IMR-90 (cell line): ENCODE measurements at regions not wholly inside any gene's neighbourhood (a gene's known extent, or its start where the extent isn't known, plus 50 kb on each side); places are given as distances from the start of the nearest gene placed in this dataset.

ENCODE experiments used
- ATAC-seq: fragments of 200-7000 bp; cut with Tn5 transposase; 2 replicates; pipeline ENCODE4 v1.9.1; 2020; ENCODE audit warnings: low read depth, mild to moderate bottlenecking, moderate library complexity
- BruUV-seq: library from RNA; stranded (reverse); fragments of 400-500 nt; replicated peaks from 2 replicates; lab custom pipeline; 2021; lab: Mats Ljungman, UMichigan
- CTCF ChIA-PET: fragments of 300-600 bp; formaldehyde crosslinking; extraction: SDS; loops from one replicate; lab custom pipeline; 2021; ENCODE audit warnings: antibody characterized with exemption; lab: Yijun Ruan, JAX
- POLR2A ChIA-PET: fragments of 300-600 bp; sonication (Branson Sonifier 250); formaldehyde crosslinking; loops from one replicate; lab custom pipeline; 2022; ENCODE audit warnings: antibody characterized with exemption; ENCODE audit not compliant: unreplicated experiment; lab: Charles Lee
- DNase-seq: peaks from one replicate; pipeline ENCODE4 v3.0.0; 2013
- H2AFZ ChIP-seq: replicated peaks from 2 replicates; pipeline ENCODE3; 2013; ENCODE audit warnings: low read length, mild to moderate bottlenecking; ENCODE audit not compliant: poor library complexity
- H2AK5ac ChIP-seq: 2 replicates; pipeline ENCODE4 v1.6.1; 2013; ENCODE audit warnings: low read depth, low read length, inconsistent platforms
- H2AK9ac ChIP-seq: replicated peaks from 2 replicates; pipeline ENCODE3; 2013; ENCODE audit warnings: mild to moderate bottlenecking, low read depth, low read length, moderate library complexity; ENCODE audit not compliant: poor library complexity
- H2BK120ac ChIP-seq: 2 replicates; pipeline ENCODE4 v1.6.1; 2013; ENCODE audit warnings: low read depth, low read length, inconsistent platforms
- H2BK15ac ChIP-seq: 3 replicates; pipeline ENCODE4 v1.6.1; 2013; ENCODE audit warnings: low read depth, low read length, inconsistent platforms
- H2BK20ac ChIP-seq: 2 replicates; pipeline ENCODE4 v1.6.1; 2013; ENCODE audit warnings: low read depth, mild to moderate bottlenecking, inconsistent platforms, low read length, moderate library complexity
- H2BK5ac ChIP-seq: 2 replicates; pipeline ENCODE4 v1.6.1; 2013; ENCODE audit warnings: mild to moderate bottlenecking, low read depth, low read length, inconsistent platforms; ENCODE audit not compliant: poor library complexity, severe bottlenecking
- H3K14ac ChIP-seq: replicated peaks from 2 replicates; pipeline ENCODE4 v1.6.1; 2013; ENCODE audit warnings: low read depth, low read length, inconsistent platforms
- H3K18ac ChIP-seq: 2 replicates; pipeline ENCODE4 v1.6.1; 2013; ENCODE audit warnings: low read depth, low read length, control low read depth
- H3K23ac ChIP-seq: 2 replicates; pipeline ENCODE4 v1.6.1; 2013; ENCODE audit warnings: low read depth, low read length, inconsistent platforms
- H3K27ac ChIP-seq: 2 replicates; pipeline ENCODE4 v1.5.1; 2013; ENCODE audit warnings: mild to moderate bottlenecking, control low read depth, low read length; ENCODE audit not compliant: insufficient read depth
- H3K27me3 ChIP-seq: 2 replicates; pipeline ENCODE4 v1.6.1; 2013; ENCODE audit warnings: low read length; ENCODE audit not compliant: control insufficient read depth, insufficient read depth
- H3K36me3 ChIP-seq: 2 replicates; pipeline ENCODE4 v1.6.1; 2013; ENCODE audit warnings: low read length, mixed read lengths; ENCODE audit not compliant: control insufficient read depth, insufficient read depth
- H3K4ac ChIP-seq: 2 replicates; pipeline ENCODE4 v1.6.1; 2013; ENCODE audit warnings: low read depth, low read length, inconsistent platforms
- H3K4me1 ChIP-seq: 2 replicates; pipeline ENCODE4 v1.6.1; 2013; ENCODE audit warnings: low read length, mixed read lengths; ENCODE audit not compliant: control insufficient read depth, insufficient read depth
- H3K4me2 ChIP-seq: 2 replicates; pipeline ENCODE4 v1.6.1; 2013; ENCODE audit warnings: low read depth, mild to moderate bottlenecking, control low read depth, low read length, moderate library complexity
- H3K4me3 ChIP-seq: 2 replicates; pipeline ENCODE4 v1.5.1; 2013; ENCODE audit warnings: low read depth, mild to moderate bottlenecking, control low read depth, low read length, moderate library complexity; ENCODE audit not compliant: insufficient read depth
- H3K56ac ChIP-seq: 2 replicates; pipeline ENCODE4 v1.6.1; 2013; ENCODE audit warnings: low read length, inconsistent platforms; ENCODE audit not compliant: insufficient read depth; ENCODE audit errors: extremely low read depth
- H3K79me1 ChIP-seq, 2 experiments: 2 replicates each; pipeline ENCODE4 v1.6.1; 2013; ENCODE audit warnings: low read length in 2 of 2, inconsistent platforms in 1 of 2, low read depth in 1 of 2
- H3K9ac ChIP-seq: 2 replicates; pipeline ENCODE4 v1.6.1; 2013; ENCODE audit warnings: low read depth, low read length, control low read depth
- H3K9me1 ChIP-seq: 2 replicates; pipeline ENCODE4 v1.6.1; 2013; ENCODE audit warnings: low read length, inconsistent platforms; ENCODE audit not compliant: insufficient read depth
- H3K9me3 ChIP-seq: 2 replicates; pipeline ENCODE4 v1.6.1; 2013; ENCODE audit warnings: low read length; ENCODE audit not compliant: control insufficient read depth, insufficient read depth
- H4K20me1 ChIP-seq: 2 replicates; pipeline ENCODE4 v1.6.1; 2013; ENCODE audit warnings: low read length, inconsistent platforms; ENCODE audit not compliant: insufficient read depth
- H4K5ac ChIP-seq: 2 replicates; pipeline ENCODE4 v1.6.1; 2013; ENCODE audit warnings: mild to moderate bottlenecking, low read depth, low read length, control low read depth
- H4K8ac ChIP-seq, 2 experiments: 2 replicates each; pipeline ENCODE4 v1.6.1; 2013; ENCODE audit warnings: low read depth in 2 of 2, low read length in 2 of 2, control low read depth in 1 of 2, inconsistent platforms in 1 of 2
- H4K91ac ChIP-seq: 2 replicates; pipeline ENCODE4 v1.6.1; 2013; ENCODE audit warnings: low read depth, low read length, inconsistent platforms; ENCODE audit not compliant: insufficient read depth
- CTCF ChIP-seq: conservative IDR thresholded peaks from 2 replicates; pipeline ENCODE4 v1.5.1; 2012; ENCODE audit warnings: mild to moderate bottlenecking, low read depth, low read length, improper control_type of control experiment
- POLR2A ChIP-seq: IDR thresholded peaks from 2 replicates; pipeline ENCODE4 v1.6.1; 2012; ENCODE audit warnings: mild to moderate bottlenecking, low read depth, low read length
- WGBS, 2 experiments: methylation state at CpG; one replicate each; pipeline versions ENCODE4 v1.1.5 to v1.1.7; 2013; ENCODE audit warnings: missing lambda C conversion rate in 2 of 2; ENCODE audit not compliant: insufficient read length in 1 of 2; ENCODE audit errors: extremely low coverage in 2 of 2; 5-methylcytosine and 5-hydroxymethylcytosine counted together
- dilution Hi-C: fragments of 300-500 bp; cut with HindIII; formaldehyde crosslinking; loops from one replicate; pipeline ENCODE4 v1.14.3; 2018; ENCODE audit warnings: low sequenced_read_pairs; ENCODE audit not compliant: unreplicated experiment
- in situ Hi-C: fragments of 300-500 bp; cut with MboI; formaldehyde crosslinking; loops from 3 replicates; pipeline ENCODE4 v1.14.3; 2019; ENCODE audit warnings: low sequenced_read_pairs, inconsistent platforms, mixed read lengths
- intact Hi-C: fragments of 100-400 bp; cut with micrococcal nuclease; formaldehyde crosslinking; loops from 2 replicates; pipeline ENCODE4 v1.10.0; 2022

GRCh38 chr5:142441616-142442015 lies 116.8 kb upstream of the SPRY4 start:
- peak overlapping the region; percentile 62; the same call in 1 of the 2 replicates for H2BK120ac ChIP-seq
- peak overlapping the region; percentile 68 for H2AK9ac ChIP-seq
- H3K36me3 ChIP-seq = no peaks in the 10 kb centered on the region
- H3K18ac ChIP-seq = no peak overlapping the region
- peak; percentile 33 for DNase-seq
- peak overlapping the region; percentile 80 for H2AFZ ChIP-seq
- H3K9ac ChIP-seq = peak overlapping the region; percentile 15; the same call in 1 of the 2 replicates
- H3K27me3 ChIP-seq = no peaks in the 10 kb centered on the region
- peak overlapping the region; percentile 1; the same call in 1 of the 2 replicates for H3K4ac ChIP-seq
- CTCF ChIA-PET = no interaction called here
- no peak overlapping the region for H3K4me3 ChIP-seq
- no peak overlapping the region for H3K56ac ChIP-seq
- peak overlapping the region; percentile 74 for H3K14ac ChIP-seq
- H2BK20ac ChIP-seq = peak overlapping the region; percentile 34; the same call in 1 of the 2 replicates
- H3K4me1 ChIP-seq = peaks cover 14% of the 10 kb centered on the region
- intact Hi-C loops (loop anchor here (10.0 kb wide), 1 partner anchor 103 kb away; no protein-coding TSS in a partner anchor), in situ Hi-C loops (no loop called here), dilution Hi-C loops (no loop called here)
- H3K79me1 ChIP-seq = peaks cover 0 to 24% of the 10 kb centered on the region in 2 experiments
- ATAC-seq = no peak
- no peak overlapping the region for H4K91ac ChIP-seq
- no peak overlapping the region for H3K27ac ChIP-seq
- BruUV-seq = no TSS peak
- H3K9me1 ChIP-seq = peaks cover 24% of the 10 kb centered on the region
- H4K5ac ChIP-seq = no peak overlapping the region
- peak overlapping the region; percentile 36; the same call in 1 of the 3 replicates for H2BK15ac ChIP-seq
- peak overlapping the region; percentile 51 for H2AK5ac ChIP-seq
- H4K20me1 ChIP-seq = no peaks in the 10 kb centered on the region
- H2BK5ac ChIP-seq = no peak overlapping the region
- POLR2A ChIA-PET = interaction anchor here (1.1 kb wide), 1 partner anchor 114 kb away, joined by 4 read pairs; no protein-coding TSS in a partner anchor
- H4K8ac ChIP-seq = peak overlapping the region in 1 of 2 experiments; percentile 59; a peak in 1 of 4 replicates
- 0 out of 2 replicates have a peak overlapping the region, but pooled peaks have one; percentile 25 for H3K23ac ChIP-seq
- TF ChIP-seq CTCF = 0 out of 2 replicates have a peak, but pooled peaks have one; percentile 9
- TF ChIP-seq POLR2A = no peak
- no peaks in the 10 kb centered on the region for H3K9me3 ChIP-seq
- 80% methylated on average over 1 of the region's 12 CpGs; no CpG with 5 or more reads in 1 of the 2 experiments for WGBS, 2 experiments
- H3K4me2 ChIP-seq = peak overlapping the region; percentile 42
